ENCODE measurements at regions not wholly inside any gene's neighbourhood (a gene's known extent, or its start where the extent isn't known, plus 50 kb on each side); places are given as distances from the start of the nearest gene placed in this dataset.

DNA sequence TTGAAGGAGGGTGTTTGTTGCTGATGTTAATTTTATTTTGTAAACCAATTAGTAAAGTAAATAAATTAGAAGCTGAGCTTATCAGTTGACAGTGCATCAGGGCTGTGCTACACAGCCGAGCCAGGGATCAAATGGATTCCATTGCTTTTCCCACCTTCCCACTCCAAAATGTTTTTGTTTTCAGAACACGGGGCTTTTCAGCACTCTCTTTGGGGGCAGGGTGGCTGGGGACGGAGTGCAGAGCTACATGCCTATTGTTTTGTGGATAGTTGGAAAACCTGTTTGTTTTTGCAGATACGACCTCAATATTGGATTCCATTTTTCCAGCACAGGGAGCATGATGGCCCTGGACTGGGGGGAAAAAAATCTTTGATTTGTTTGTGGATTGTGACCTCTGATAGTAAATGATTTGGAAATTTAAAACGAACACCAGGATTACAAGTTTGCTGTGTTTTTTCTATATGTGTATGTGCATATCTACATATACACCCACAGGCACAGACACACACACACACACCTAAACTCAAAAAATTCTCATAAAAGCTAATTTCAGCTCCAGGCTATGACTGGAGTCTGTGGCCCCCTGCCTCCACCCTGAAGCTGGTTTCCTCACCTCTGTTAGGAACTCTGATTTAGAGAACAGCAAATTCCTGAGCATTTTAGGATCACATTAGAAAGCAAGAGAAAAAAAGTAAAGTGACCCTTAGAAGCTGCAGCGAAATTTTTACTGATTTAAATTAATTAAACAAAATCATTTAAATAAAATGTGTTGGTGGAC is 371.7 kb upstream of the IRX2 start:
- intact Hi-C loops (cut with DNase I) = no loop called here

DNA sequence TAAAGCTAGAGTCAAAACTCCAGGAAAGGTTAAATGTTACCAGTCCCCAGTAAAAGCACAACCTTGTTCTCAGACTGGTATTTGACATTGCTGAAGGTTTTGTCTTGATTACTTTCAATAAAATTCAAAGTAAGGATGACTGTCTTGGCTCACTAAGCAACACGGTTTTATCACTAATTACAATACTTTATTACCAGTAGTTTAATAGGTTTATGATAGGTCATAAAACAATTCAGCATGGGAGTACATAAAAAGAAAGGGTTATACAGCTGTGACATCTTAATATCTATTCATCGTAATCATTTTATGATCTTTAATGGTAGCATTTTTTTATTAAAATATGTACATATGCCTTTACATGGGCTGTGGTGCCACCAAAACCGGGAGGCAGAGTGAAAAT is 370.7 kb upstream of the IRX2 start:
- Histone ChIP-seq H3K27me3 (ENCODE audit: insufficient read depth in 3 of 3, low read length in 2 of 3) (peaks cover 0 to 10% (median 0%) of the 10 kb centered on the region in 3 donors), H3K9me3 (no peaks in the 10 kb centered on the region), H3K36me3 (ENCODE audit: insufficient read depth in 1 of 2, low read depth in 1 of 2) (no peaks in the 10 kb centered on the region), H3K27ac (no peak overlapping the region), H3K4me1 (no peaks in the 10 kb centered on the region), H3K4me3 (no peak overlapping the region)
- 46 to 58% (median 55%) methylated on average over 3 of the region's 3 CpGs for WGBS, 3 donors
- DNase-seq = no peak
- TF ChIP-seq, protein P1, sequence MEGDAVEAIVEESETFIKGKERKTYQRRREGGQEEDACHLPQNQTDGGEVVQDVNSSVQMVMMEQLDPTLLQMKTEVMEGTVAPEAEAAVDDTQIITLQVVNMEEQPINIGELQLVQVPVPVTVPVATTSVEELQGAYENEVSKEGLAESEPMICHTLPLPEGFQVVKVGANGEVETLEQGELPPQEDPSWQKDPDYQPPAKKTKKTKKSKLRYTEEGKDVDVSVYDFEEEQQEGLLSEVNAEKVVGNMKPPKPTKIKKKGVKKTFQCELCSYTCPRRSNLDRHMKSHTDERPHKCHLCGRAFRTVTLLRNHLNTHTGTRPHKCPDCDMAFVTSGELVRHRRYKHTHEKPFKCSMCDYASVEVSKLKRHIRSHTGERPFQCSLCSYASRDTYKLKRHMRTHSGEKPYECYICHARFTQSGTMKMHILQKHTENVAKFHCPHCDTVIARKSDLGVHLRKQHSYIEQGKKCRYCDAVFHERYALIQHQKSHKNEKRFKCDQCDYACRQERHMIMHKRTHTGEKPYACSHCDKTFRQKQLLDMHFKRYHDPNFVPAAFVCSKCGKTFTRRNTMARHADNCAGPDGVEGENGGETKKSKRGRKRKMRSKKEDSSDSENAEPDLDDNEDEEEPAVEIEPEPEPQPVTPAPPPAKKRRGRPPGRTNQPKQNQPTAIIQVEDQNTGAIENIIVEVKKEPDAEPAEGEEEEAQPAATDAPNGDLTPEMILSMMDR (IDR thresholded peaks at IDR 0.05) = no peak
- no peak for ATAC-seq
- intact Hi-C loops (cut with DNase I) = no loop called here

More for the DNA sequence above, 371.7 kb upstream of the IRX2 start:
- Histone ChIP-seq H3K27me3 (ENCODE audit: insufficient read depth in 3 of 3, low read length in 2 of 3) (peaks cover 0 to 8% (median 0%) of the 10 kb centered on the region in 3 donors), H3K4me1 (no peaks in the 10 kb centered on the region), H3K4me3 (no peak overlapping the region), H3K36me3 (ENCODE audit: insufficient read depth in 1 of 2, low read depth in 1 of 2) (no peaks in the 10 kb centered on the region), H3K9me3 (no peaks in the 10 kb centered on the region), H3K27ac (no peak overlapping the region)
- 34 to 48% (median 40%) methylated on average over 6 of the region's 6 CpGs for WGBS, 3 donors
- DNase-seq (no peak), ATAC-seq (no peak)
- TF ChIP-seq, protein P1 (IDR thresholded peaks at IDR 0.05) = no peak

DNA sequence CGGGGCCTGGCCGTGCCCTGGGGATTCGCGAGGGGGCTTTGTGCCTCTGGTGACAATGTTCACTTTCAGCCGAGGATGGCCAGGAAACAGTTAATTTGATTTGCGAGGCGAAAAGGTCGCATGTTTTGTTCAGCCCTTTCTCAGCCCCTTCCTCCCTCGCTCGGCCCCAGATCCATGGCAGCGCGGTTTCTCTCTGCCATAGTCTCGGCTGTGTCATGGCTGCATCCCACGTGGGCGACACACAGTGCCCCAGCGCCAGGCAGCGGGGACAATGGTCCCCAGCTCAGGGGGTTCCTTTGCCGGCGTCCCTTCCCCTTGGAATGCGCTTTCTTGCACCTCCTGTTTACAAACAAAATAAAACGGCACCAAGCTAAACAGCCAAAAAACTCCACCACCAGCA is 370.3 kb upstream of the IRX2 start:
- no peaks in the 10 kb centered on the region for H3K9me3 ChIP-seq
- WGBS, 3 donors = 18 to 23% (median 21%) methylated on average over 21 of the region's 21 CpGs
- intact Hi-C loops (cut with DNase I) = no loop called here
- H3K4me3 ChIP-seq = no peak overlapping the region
- TF ChIP-seq, protein P1 (IDR thresholded peaks at IDR 0.05) = no peak
- DNase-seq (no peak), ATAC-seq (no peak)
- no peaks in the 10 kb centered on the region for H3K4me1 ChIP-seq
- no peaks in the 10 kb centered on the region for H3K36me3 ChIP-seq (ENCODE audit: insufficient read depth in 1 of 2, low read depth in 1 of 2)
- no peak overlapping the region for H3K27ac ChIP-seq
- H3K27me3 ChIP-seq (ENCODE audit: insufficient read depth in 3 of 3, low read length in 2 of 3) = peaks cover 0 to 14% (median 0%) of the 10 kb centered on the region in 3 donors

DNA sequence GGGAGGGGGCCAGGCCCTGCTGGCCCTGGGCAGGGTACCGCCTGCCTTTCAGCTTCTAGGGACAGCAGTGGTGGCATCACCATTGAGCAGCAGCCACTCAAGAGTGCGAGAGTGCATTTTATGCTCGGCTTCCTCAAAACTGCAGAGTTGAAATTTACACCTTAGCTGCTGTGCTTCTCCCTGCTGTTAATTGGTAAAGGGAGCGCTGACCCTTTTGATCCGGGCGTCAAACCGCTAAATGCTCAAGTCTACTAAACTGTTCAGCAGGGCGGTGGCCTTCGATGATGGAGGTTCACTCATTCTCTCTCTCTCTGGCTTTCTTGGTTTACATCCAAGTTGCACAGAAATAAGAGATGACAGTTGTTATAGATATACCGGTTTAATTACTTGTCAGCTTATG is 368.6 kb upstream of the IRX2 start:
- ATAC-seq = no peak

More for the DNA sequence above, 368.6 kb upstream of the IRX2 start:
- Histone ChIP-seq H3K4me3 (no peak overlapping the region), H3K27me3 (ENCODE audit: insufficient read depth in 3 of 3, low read length in 2 of 3) (peaks cover 0 to 23% (median 0%) of the 10 kb centered on the region in 3 donors), H3K27ac (no peak overlapping the region), H3K36me3 (ENCODE audit: insufficient read depth in 1 of 2, low read depth in 1 of 2) (no peaks in the 10 kb centered on the region), H3K4me1 (no peaks in the 10 kb centered on the region), H3K9me3 (no peaks in the 10 kb centered on the region)
- no peak for DNase-seq
- intact Hi-C loops (cut with DNase I) = no loop called here
- TF ChIP-seq, protein P1 (IDR thresholded peaks at IDR 0.05) = no peak
- WGBS, 3 donors = 45 to 60% (median 54%) methylated on average over 10 of the region's 10 CpGs

All from psoas muscle (tissue), 7 donors.